Mammary epithelial cell (primary cell): ENCODE measurements at regions not wholly inside any gene's neighbourhood (a gene's known extent, or its start where the extent isn't known, plus 50 kb on each side); places are given as distances from the start of the nearest gene placed in this dataset.

Source experiments
- CTCF ChIP-seq, 2 donors: IDR thresholded peaks in 1 of 2; conservative IDR thresholded peaks in 1 of 2; 2 replicates each; pipeline ENCODE4 v1.5.1; 2011 to 2012; ENCODE audit warnings: inconsistent platforms in 2 of 2, low read length in 2 of 2, mild to moderate bottlenecking in 2 of 2, control low read depth in 1 of 2, low read depth in 1 of 2; ENCODE audit not compliant: insufficient read depth in 1 of 2; ENCODE audit errors: extremely low read depth in 1 of 2
- EZH2 ChIP-seq: IDR thresholded peaks from 2 replicates; pipeline ENCODE4 v1.6.1; 2012; ENCODE audit warnings: low read length, inconsistent platforms, borderline replicate concordance

- TF ChIP-seq EZH2 (no peak), CTCF (conservative IDR thresholded peaks at IDR 0.05 in 1 of 2, IDR thresholded peaks at IDR 0.05 in 1 of 2; ENCODE audit: extremely low read depth in 1 of 2, insufficient read depth in 1 of 2, low read depth in 1 of 2, low read length in 2 of 2) (no peak)
These were observed 662.4 kb downstream of the UTRN start for GRCh38 chr6:144947398-144947976.
